ENCODE measurements at regions not wholly inside any gene's neighbourhood (a gene's known extent, or its start where the extent isn't known, plus 50 kb on each side); places are given as distances from the start of the nearest gene placed in this dataset.

DNA sequence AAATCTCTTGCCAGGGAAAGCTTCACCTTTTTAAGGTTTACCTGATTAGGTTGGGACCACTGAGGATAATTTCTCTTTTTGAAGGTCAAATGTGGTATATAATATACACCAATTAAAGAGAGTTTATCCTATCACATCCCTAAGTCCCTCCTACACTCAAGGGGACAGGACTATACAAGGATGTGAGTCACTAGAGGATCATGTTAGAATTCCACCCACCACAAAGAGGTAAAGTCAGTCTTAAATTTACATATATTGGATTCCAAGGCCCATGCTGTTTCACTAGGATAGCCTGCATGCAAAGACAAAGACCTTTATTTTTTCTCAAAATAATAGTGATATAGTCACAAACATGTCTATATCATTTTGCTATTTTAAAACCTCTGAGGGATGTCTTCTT is 164.4 kb downstream of the GIPC2 start:
- TF ChIP-seq, protein P1, sequence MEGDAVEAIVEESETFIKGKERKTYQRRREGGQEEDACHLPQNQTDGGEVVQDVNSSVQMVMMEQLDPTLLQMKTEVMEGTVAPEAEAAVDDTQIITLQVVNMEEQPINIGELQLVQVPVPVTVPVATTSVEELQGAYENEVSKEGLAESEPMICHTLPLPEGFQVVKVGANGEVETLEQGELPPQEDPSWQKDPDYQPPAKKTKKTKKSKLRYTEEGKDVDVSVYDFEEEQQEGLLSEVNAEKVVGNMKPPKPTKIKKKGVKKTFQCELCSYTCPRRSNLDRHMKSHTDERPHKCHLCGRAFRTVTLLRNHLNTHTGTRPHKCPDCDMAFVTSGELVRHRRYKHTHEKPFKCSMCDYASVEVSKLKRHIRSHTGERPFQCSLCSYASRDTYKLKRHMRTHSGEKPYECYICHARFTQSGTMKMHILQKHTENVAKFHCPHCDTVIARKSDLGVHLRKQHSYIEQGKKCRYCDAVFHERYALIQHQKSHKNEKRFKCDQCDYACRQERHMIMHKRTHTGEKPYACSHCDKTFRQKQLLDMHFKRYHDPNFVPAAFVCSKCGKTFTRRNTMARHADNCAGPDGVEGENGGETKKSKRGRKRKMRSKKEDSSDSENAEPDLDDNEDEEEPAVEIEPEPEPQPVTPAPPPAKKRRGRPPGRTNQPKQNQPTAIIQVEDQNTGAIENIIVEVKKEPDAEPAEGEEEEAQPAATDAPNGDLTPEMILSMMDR (IDR thresholded peaks at IDR 0.05 in 8 of 11, conservative IDR thresholded peaks at IDR 0.05 in 3 of 11) = no peak
- no peak for TF ChIP-seq POLR2A (IDR thresholded peaks at IDR 0.05)

Data from spleen (tissue), 7 donors.